Urinary bladder (tissue), 3 donors: ENCODE measurements at regions not wholly inside any gene's neighbourhood (a gene's known extent, or its start where the extent isn't known, plus 50 kb on each side); places are given as distances from the start of the nearest gene placed in this dataset.
"Not testable (repeated sequence)": the region's sequence is repeated elsewhere in the genome, so short reads cannot be mapped to it uniquely, and the experiment has no call there.

Source experiments
- DNase-seq: peaks from one replicate; pipeline ENCODE4 v3.0.0-alpha.2; 2015; ENCODE audit errors: extremely low spot score
- H3K27ac ChIP-seq: one replicate; pipeline ENCODE4 v1.5.1; 2013; ENCODE audit warnings: low read depth, mild to moderate bottlenecking, moderate library complexity
- H3K36me3 ChIP-seq: one replicate; pipeline ENCODE4 v1.6.1; 2013; ENCODE audit warnings: mild to moderate bottlenecking, moderate library complexity; ENCODE audit not compliant: insufficient read depth
- H3K4me1 ChIP-seq: one replicate; pipeline ENCODE4 v1.6.1; 2013; ENCODE audit warnings: mild to moderate bottlenecking, moderate library complexity; ENCODE audit not compliant: insufficient read depth
- H3K4me3 ChIP-seq: one replicate; pipeline ENCODE4 v1.5.1; 2013; ENCODE audit warnings: low read depth, low read length
- WGBS: extraction: QIAGEN DNeasy Blood & Tissue Kit; methylation state at CpG from one replicate; pipeline ENCODE4 v1.1.7; 2013; 5-methylcytosine and 5-hydroxymethylcytosine counted together
- donor health status: healthy with polysubstance abuse.
- donor health status: healthy.

GRCh38 chr4:53959343-53960120 lies 104.9 kb downstream of the CHIC2 start:
- no peaks in the 10 kb centered on the region for H3K4me1 ChIP-seq
- DNase-seq, result no peak
- H3K36me3 ChIP-seq, result no peaks in the 10 kb centered on the region
- WGBS, result 90% methylated on average over 16 of the region's 16 CpGs
- H3K4me3 ChIP-seq, result no peak overlapping the region
- no peak overlapping the region for H3K27ac ChIP-seq

- H3K27ac ChIP-seq, result no peak overlapping the region
- no peak for DNase-seq
- no peaks in the 10 kb centered on the region for H3K36me3 ChIP-seq
Observed at GRCh38 chr4:53956454-53956853, 108.0 kb downstream of the CHIC2 start.

GRCh38 chr4:53956053-53956452 lies 108.4 kb downstream of the CHIC2 start:
- Histone ChIP-seq H3K4me3 (no peak overlapping the region), H3K4me1 (no peaks in the 10 kb centered on the region), H3K36me3 (no peaks in the 10 kb centered on the region), H3K27ac (no peak overlapping the region)
- WGBS, result 64% methylated on average over 5 of the region's 5 CpGs
- no peak for DNase-seq

More at GRCh38 chr4:53956454-53956853, 108.0 kb downstream of the CHIC2 start:
- H3K4me3 ChIP-seq, result no peak overlapping the region
- no peaks in the 10 kb centered on the region for H3K4me1 ChIP-seq

DNA sequence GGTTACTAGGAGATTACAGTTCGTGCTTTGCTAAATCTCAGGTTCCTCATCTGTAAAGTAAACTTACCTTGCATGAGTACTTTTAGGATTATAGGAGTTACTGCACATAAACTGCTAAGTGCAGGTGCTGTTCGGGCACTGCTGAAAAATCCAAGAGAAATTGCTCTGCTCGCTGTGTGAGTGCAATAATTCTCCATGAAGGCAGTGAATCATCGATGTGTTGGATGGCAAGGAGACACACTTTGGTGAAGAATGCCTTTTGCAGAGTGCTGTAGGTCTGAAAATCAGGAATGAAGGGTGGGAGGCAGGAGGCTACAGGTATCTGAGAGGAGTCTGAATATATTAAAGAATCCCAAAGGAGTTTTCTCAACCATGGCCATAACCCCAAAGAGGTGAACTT lies 113.0 kb downstream of the CHIC2 start:
- WGBS, result 87% methylated on average over 4 of the region's 4 CpGs
- DNase-seq, result no peak
- no peak overlapping the region for H3K27ac ChIP-seq
- no peaks in the 10 kb centered on the region for H3K36me3 ChIP-seq
- no peak overlapping the region for H3K4me3 ChIP-seq
- no peaks in the 10 kb centered on the region for H3K4me1 ChIP-seq

GRCh38 chr4:53943345-53944085 lies 120.9 kb downstream of the CHIC2 start:
- Histone ChIP-seq H3K27ac (no peak overlapping the region), H3K4me3 (no peak overlapping the region), H3K36me3 (no peaks in the 10 kb centered on the region), H3K4me1 (no peaks in the 10 kb centered on the region)
- WGBS, result 73% methylated on average over 2 of the region's 2 CpGs
- DNase-seq, result no peak

GRCh38 chr4:53942712-53943111 lies 121.7 kb downstream of the CHIC2 start:
- Histone ChIP-seq H3K36me3 (no peaks in the 10 kb centered on the region), H3K27ac (no peak overlapping the region), H3K4me3 (no peak overlapping the region), H3K4me1 (no peaks in the 10 kb centered on the region)
- DNase-seq, result no peak
- WGBS, result 84% methylated on average over 3 of the region's 3 CpGs

- no peak overlapping the region for H3K4me3 ChIP-seq
- H3K27ac ChIP-seq, result no peak overlapping the region
- H3K36me3 ChIP-seq, result no peaks in the 10 kb centered on the region
- no peaks in the 10 kb centered on the region for H3K4me1 ChIP-seq
- WGBS, result 95% methylated on average over 4 of the region's 4 CpGs
- DNase-seq, result no peak
Observed at GRCh38 chr4:53941331-53941730, 123.1 kb downstream of the CHIC2 start.

DNA sequence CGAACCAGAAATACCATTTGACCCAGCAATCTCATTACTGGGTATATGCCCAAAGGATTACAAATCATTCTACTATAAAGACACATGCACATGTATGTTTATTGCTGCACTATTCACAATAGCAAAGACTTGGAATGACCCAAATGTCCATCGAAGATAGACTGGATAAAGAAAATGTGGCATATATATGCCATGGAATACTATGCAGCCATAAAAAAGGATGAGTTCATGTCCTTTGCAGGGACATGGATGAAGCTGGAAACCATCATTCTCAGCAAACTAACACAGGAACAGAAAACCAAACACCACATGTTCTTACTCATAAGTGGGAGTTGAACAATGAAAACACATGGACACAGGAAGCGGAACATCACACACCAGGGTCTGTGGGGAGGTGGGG lies 124.5 kb downstream of the CHIC2 start:
- not testable (repeated sequence) for H3K27ac ChIP-seq, H3K4me1 ChIP-seq, H3K36me3 ChIP-seq, DNase-seq, H3K4me3 ChIP-seq
- WGBS, result 96% methylated on average over 3 of the region's 3 CpGs

GRCh38 chr4:53937918-53938317 lies 126.5 kb downstream of the CHIC2 start:
- 79% methylated on average over 7 of the region's 7 CpGs for WGBS
- no peak for DNase-seq
- H3K27ac ChIP-seq, result no peak overlapping the region

GRCh38 chr4:53937327-53937726 lies 127.1 kb downstream of the CHIC2 start:
- no peaks in the 10 kb centered on the region for H3K36me3 ChIP-seq
- WGBS, result 68% methylated on average over 2 of the region's 2 CpGs
- no peak overlapping the region for H3K4me3 ChIP-seq
- H3K4me1 ChIP-seq, result no peaks in the 10 kb centered on the region
- no peak overlapping the region for H3K27ac ChIP-seq
- DNase-seq, result no peak

More at GRCh38 chr4:53937918-53938317, 126.5 kb downstream of the CHIC2 start:
- no peaks in the 10 kb centered on the region for H3K4me1 ChIP-seq
- H3K36me3 ChIP-seq, result no peaks in the 10 kb centered on the region
- no peak overlapping the region for H3K4me3 ChIP-seq

- no peak for DNase-seq
- no peak overlapping the region for H3K27ac ChIP-seq
- no peaks in the 10 kb centered on the region for H3K36me3 ChIP-seq
- H3K4me3 ChIP-seq, result no peak overlapping the region
- H3K4me1 ChIP-seq, result no peaks in the 10 kb centered on the region
Observed at GRCh38 chr4:53935780-53936179, 128.6 kb downstream of the CHIC2 start.

DNA sequence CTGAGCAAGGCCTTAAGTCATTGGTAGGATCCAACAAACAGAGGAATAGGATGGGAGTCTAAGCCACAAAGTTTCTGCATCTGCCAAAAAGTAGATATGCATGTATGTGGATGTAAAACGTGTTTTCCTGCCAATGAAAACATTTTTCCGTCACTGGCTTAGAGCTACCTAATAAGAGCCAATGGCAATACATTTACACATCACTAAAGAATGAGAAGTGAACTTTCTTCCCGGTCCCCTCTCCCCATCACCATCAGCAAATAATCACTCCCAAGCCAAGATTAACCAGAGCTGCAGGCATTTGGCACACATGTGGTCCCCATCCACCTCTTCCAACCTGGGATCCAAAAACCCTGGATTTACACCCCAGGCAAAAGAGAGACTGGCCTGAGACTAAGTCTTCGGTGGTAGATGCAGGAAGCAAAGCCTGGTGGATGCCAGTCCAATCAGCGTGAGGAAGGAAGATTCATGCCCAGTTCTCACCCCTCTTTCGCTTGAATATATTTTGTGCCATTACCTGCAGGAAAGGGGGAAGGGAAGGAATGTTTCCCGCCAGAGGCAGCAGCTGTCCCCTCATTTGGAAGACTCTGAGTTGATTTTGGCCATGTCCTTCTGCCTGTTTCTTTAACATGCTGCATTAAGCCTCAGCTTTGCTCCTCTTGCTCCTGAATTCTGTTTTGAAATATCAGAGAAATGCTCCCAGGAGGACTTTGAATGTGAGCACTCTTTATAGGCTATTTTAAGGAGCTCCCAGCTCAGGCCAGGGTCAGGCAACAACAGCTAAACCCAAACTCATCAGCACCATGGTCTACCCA lies 131.4 kb downstream of the CHIC2 start:
- H3K4me1 ChIP-seq, result no peaks in the 10 kb centered on the region
- peak; percentile 26 for DNase-seq
- WGBS, result 59% methylated on average over 7 of the region's 7 CpGs
- no peak overlapping the region for H3K27ac ChIP-seq
- no peak overlapping the region for H3K4me3 ChIP-seq
- no peaks in the 10 kb centered on the region for H3K36me3 ChIP-seq

GRCh38 chr4:53931461-53931961 lies 132.9 kb downstream of the CHIC2 start:
- no peaks in the 10 kb centered on the region for H3K4me1 ChIP-seq
- DNase-seq, result no peak
- H3K4me3 ChIP-seq, result no peak overlapping the region
- H3K36me3 ChIP-seq, result no peaks in the 10 kb centered on the region
- WGBS, result 89% methylated on average over 4 of the region's 4 CpGs
- H3K27ac ChIP-seq, result no peak overlapping the region
